Mucosa of descending colon (tissue), 3 donors: ENCODE measurements at regions not wholly inside any gene's neighbourhood (a gene's known extent, or its start where the extent isn't known, plus 50 kb on each side); places are given as distances from the start of the nearest gene placed in this dataset.

ENCODE experiments used
- ATAC-seq: fragments of 200-7000 bp; cut with Tn5 transposase; one replicate; pipeline ENCODE4 v1.9.1; 2020; ENCODE audit warnings: mild to moderate bottlenecking, moderate library complexity
- DNase-seq, 3 donors: peaks; one replicate each; pipeline ENCODE4 v3.0.0-alpha.2; 2020
- H3K36me3 ChIP-seq: fragments of 200-600 bp; one replicate; pipeline ENCODE4 v1.8.0; 2021; ENCODE audit warnings: low read depth, mild to moderate bottlenecking
- H3K4me1 ChIP-seq: fragments of 200-600 bp; one replicate; pipeline ENCODE4 v1.8.0; 2021; ENCODE audit warnings: low read depth, mild to moderate bottlenecking
- H3K4me3 ChIP-seq: fragments of 200-600 bp; one replicate; pipeline ENCODE4 v1.8.0; 2021; ENCODE audit warnings: mild to moderate bottlenecking
- H3K9me3 ChIP-seq: fragments of 200-600 bp; one replicate; pipeline ENCODE4 v1.8.0; 2021; ENCODE audit warnings: mild to moderate bottlenecking
- intact Hi-C, 2 donors: fragments of 100-400 bp; cut with DNase I in 1 of 2; cut with micrococcal nuclease in 1 of 2; formaldehyde crosslinking; loops; one replicate each; pipeline versions ENCODE4 v1.11.0 to v1.11.1; 2022; cut with DNase I, micrococcal nuclease
- TF ChIP-seq, protein P1 (sequence below): fragments of 200-600 bp; IDR thresholded peaks from one replicate; pipeline ENCODE4 v1.8.0; 2022; ENCODE audit warnings: antibody characterized with exemption, mild to moderate bottlenecking
- donor health status: DM: no; HTN: no; CAD: no; lungs with moderate emphysema.
- donor health status: DM: no; HTN: no; CAD: no.
- donor health status: DM: no; HTN: yes; CAD: no.

DNA sequence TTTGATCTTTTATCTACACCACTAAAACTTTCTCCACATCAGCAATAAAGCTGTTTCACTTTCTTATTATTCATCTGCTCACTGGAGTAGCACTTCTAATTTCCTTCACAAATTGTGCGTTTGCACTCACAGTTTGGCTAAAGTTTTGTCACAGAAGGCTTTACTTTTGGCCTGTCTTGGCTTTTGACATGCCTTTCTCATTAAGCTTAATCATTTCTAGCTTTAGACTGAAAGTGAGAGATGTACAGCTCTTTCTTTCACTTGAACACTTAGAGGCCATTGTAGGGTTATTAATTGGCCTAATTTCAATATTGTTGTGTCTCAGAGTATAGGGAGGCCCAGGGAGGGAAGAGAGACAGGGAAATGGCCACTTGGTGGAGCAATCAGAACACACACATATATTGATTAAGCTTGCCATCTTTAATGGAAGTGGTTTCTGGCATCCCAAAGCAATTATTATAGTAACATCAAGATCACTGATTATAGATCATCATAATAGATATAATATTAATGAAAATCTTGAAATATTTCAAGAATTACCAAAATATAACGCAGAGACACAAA is 512.5 kb downstream of the ETV1 start:
- Histone ChIP-seq H3K4me3 (no peak overlapping the region), H3K36me3 (no peaks in the 10 kb centered on the region), H3K4me1 (no peaks in the 10 kb centered on the region), H3K9me3 (no peaks in the 10 kb centered on the region)
- intact Hi-C loops, result no loop called here
- ATAC-seq (no peak), DNase-seq (no peak)
- TF ChIP-seq, protein P1, sequence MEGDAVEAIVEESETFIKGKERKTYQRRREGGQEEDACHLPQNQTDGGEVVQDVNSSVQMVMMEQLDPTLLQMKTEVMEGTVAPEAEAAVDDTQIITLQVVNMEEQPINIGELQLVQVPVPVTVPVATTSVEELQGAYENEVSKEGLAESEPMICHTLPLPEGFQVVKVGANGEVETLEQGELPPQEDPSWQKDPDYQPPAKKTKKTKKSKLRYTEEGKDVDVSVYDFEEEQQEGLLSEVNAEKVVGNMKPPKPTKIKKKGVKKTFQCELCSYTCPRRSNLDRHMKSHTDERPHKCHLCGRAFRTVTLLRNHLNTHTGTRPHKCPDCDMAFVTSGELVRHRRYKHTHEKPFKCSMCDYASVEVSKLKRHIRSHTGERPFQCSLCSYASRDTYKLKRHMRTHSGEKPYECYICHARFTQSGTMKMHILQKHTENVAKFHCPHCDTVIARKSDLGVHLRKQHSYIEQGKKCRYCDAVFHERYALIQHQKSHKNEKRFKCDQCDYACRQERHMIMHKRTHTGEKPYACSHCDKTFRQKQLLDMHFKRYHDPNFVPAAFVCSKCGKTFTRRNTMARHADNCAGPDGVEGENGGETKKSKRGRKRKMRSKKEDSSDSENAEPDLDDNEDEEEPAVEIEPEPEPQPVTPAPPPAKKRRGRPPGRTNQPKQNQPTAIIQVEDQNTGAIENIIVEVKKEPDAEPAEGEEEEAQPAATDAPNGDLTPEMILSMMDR, result no peak

DNA sequence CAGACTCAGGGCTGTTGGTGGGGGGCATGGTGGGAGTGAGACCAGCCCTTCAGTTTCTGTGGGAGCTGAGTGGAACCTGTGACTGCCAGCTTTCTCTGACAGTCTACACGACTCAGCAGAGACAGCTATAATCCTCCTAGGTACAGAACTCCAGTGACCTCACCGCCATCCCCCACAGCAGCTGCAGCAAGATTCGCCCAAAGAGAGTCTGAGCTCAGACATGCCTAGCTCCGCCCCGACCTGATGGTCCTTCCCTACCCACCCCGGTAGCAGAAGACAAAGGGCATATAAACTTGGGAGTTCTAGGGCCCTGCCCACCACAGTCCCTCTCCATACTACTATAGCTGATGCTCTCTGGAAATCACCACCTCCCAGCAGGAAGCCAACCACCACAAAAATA is 500.1 kb downstream of the ETV1 start:
- no peaks in the 10 kb centered on the region for H3K4me1 ChIP-seq
- H3K36me3 ChIP-seq, result no peaks in the 10 kb centered on the region
- intact Hi-C loops, result no loop called here
- H3K9me3 ChIP-seq, result no peaks in the 10 kb centered on the region
- DNase-seq (no peak), ATAC-seq (no peak)
- TF ChIP-seq, protein P1, result no peak
- no peak overlapping the region for H3K4me3 ChIP-seq

DNA sequence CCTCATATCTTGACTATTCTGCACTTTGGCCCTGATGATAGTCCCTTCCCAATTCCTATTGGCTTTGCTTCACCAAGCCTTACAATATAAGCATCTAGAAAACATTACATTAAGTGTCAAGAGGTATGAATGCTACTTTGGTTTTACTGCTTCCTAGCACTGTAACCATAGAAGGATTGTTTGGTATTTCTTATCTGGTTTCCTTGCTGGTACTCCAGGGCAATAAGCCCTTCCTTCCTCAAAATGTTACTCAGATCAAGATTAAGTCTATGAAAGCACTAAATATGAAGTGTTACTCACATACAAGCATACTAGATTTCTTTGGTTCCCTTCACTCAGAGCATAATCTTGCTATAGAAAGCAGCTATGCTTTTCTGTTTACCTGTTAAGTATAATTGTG is 492.5 kb downstream of the ETV1 start:
- Histone ChIP-seq H3K9me3 (no peaks in the 10 kb centered on the region), H3K4me3 (no peak overlapping the region), H3K4me1 (no peaks in the 10 kb centered on the region), H3K36me3 (no peaks in the 10 kb centered on the region)
- DNase-seq (no peak), ATAC-seq (no peak)
- intact Hi-C loops, result no loop called here
- TF ChIP-seq, protein P1, result no peak

DNA sequence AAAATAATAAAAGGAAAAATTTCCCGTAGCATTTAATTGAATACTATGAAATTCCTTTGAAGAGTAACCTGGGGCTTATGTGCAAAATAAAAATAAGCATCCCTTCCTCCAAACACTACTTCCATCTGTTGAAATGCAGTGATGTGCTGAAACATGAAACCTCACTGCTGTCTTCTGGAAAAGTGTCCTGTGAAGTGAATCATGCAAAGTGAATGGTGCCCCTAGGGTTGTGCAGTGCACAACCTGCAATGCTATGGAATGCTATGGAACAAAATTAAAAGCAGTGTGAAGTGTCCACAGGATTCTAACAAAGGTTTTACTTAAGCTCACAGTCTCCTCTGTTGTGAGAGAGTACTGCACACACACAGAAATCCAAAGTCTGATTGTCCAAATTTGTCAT is 480.9 kb downstream of the ETV1 start:
- Histone ChIP-seq H3K4me1 (no peaks in the 10 kb centered on the region), H3K9me3 (peaks cover 7% of the 10 kb centered on the region), H3K4me3 (no peak overlapping the region), H3K36me3 (no peaks in the 10 kb centered on the region)
- intact Hi-C loops, result no loop called here
- ATAC-seq (no peak), DNase-seq (no peak)
- TF ChIP-seq, protein P1, result no peak

DNA sequence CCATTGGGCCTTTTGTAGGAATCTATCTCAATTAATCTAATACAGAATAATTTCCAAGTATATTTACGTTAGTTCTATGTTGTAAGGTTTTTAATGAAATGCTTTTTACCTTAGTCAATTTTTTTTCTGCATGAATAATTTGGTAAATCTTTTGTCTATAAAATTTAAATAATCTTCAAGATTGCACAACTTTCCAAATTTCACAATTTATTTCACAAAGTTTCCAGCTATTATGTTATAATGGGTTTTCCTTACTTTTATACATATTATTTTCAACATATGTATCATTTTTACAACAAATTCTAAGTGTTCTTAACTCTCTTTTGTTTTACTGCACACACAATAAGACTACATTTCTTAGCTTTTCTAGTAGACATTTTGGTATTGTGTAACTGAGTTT is 470.7 kb downstream of the ETV1 start:
- Histone ChIP-seq H3K9me3 (no peaks in the 10 kb centered on the region), H3K4me3 (no peak overlapping the region), H3K36me3 (no peaks in the 10 kb centered on the region), H3K4me1 (no peaks in the 10 kb centered on the region)
- intact Hi-C loops, result no loop called here
- TF ChIP-seq, protein P1, result no peak
- DNase-seq (no peak), ATAC-seq (no peak)

DNA sequence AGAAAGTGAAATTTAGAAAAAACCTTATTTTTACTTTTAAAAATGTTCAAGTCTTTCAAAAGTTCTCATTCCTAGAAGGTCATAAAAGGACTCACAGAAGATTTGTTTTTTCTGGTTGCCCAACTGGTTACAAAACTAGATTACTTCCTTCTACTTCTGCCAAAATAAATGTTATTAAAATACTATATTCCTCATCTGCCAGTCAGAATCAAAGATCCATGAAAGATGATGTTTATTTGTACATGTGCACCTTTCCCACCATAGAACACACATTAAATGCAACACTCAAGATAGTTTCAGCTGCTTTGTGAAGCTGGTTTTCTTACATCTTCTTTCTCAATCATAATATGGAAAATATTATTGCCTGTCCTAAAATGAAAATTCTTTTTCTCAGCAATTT is 465.4 kb downstream of the ETV1 start:
- H3K4me1 ChIP-seq, result no peaks in the 10 kb centered on the region
- TF ChIP-seq, protein P1, result no peak
- DNase-seq (no peak), ATAC-seq (no peak)
- no peak overlapping the region for H3K4me3 ChIP-seq
- H3K9me3 ChIP-seq, result no peaks in the 10 kb centered on the region
- intact Hi-C loops, result no loop called here
- no peaks in the 10 kb centered on the region for H3K36me3 ChIP-seq
